Activated T-cell treated with anti-CD3 and anti-CD28 coated beads, Interleukin-2, amount 50 U/mL, for 4 hours (primary cell): ENCODE measurements at regions not wholly inside any gene's neighbourhood (a gene's known extent, or its start where the extent isn't known, plus 50 kb on each side); places are given as distances from the start of the nearest gene placed in this dataset.

Source experiments
- ATAC-seq, 2 donors: fragments of 200-7000 bp; cut with Tn5 transposase; one replicate each; pipeline ENCODE4 v1.10.0; 2021
- DNase-seq: peaks from one replicate; pipeline ENCODE4 v3.0.0-alpha.2; 2020
- H3K27me3 Mint-ChIP-seq: one replicate; pipeline ENCODE4 v1.8.0; 2021; ENCODE audit warnings: low read depth, mixed read lengths
- H3K36me3 Mint-ChIP-seq: one replicate; pipeline ENCODE4 v1.8.0; 2022; ENCODE audit warnings: mixed read lengths; ENCODE audit not compliant: insufficient read depth
- H3K4me1 Mint-ChIP-seq: one replicate; pipeline ENCODE4 v1.8.0; 2021; ENCODE audit warnings: low read depth, mixed read lengths
- H3K4me3 Mint-ChIP-seq: one replicate; pipeline ENCODE4 v1.8.0; 2021; ENCODE audit warnings: mild to moderate bottlenecking, moderate library complexity, mixed read lengths
- H3K9me3 Mint-ChIP-seq: one replicate; pipeline ENCODE4 v1.8.0; 2021; ENCODE audit warnings: mixed read lengths

DNA sequence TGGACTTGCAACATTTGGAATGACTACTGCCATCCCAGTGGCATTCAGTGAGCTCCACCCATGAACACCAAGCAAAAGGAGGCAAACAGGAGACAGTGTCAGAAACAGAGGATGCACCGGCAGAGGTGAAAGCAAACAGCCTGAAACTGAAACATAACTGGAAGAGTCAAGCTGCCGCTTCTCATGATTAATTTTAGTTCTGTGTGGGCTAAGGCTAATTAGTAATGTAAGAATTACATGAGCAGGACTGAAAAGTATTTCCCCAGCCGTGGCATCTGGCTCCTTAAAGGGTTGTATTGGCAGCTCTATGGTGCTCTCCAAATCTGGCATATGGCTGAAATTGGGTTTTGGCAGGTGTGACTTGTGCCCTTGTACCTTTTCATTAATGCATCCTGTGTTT is 1108.1 kb downstream of the TSN start:
- DNase-seq (no peak), ATAC-seq (no peak)
- no peaks in the 10 kb centered on the region for H3K27me3 Mint-ChIP-seq
- peaks cover 5% of the 10 kb centered on the region for H3K9me3 Mint-ChIP-seq
- H3K36me3 Mint-ChIP-seq: no peaks in the 10 kb centered on the region
- H3K4me1 Mint-ChIP-seq: no peaks in the 10 kb centered on the region
- H3K4me3 Mint-ChIP-seq: no peak overlapping the region

GRCh38 chr2:122864728-122865127 is 1109.3 kb downstream of the TSN start:
- Mint-ChIP-seq H3K36me3 (no peaks in the 10 kb centered on the region), H3K4me3 (no peak overlapping the region), H3K4me1 (no peaks in the 10 kb centered on the region), H3K9me3 (no peaks in the 10 kb centered on the region), H3K27me3 (no peaks in the 10 kb centered on the region)
- DNase-seq (no peak), ATAC-seq (no peak)

- Mint-ChIP-seq H3K27me3 (no peaks in the 10 kb centered on the region), H3K36me3 (no peaks in the 10 kb centered on the region), H3K9me3 (peaks cover 5% of the 10 kb centered on the region), H3K4me3 (no peak overlapping the region), H3K4me1 (no peaks in the 10 kb centered on the region)
- no peak for DNase-seq
- no peak for ATAC-seq
These were observed 1110.6 kb downstream of the TSN start for GRCh38 chr2:122866095-122866494.

- DNase-seq (no peak), ATAC-seq (no peak)
- peaks cover 5% of the 10 kb centered on the region for H3K9me3 Mint-ChIP-seq
- no peak overlapping the region for H3K4me3 Mint-ChIP-seq
- H3K4me1 Mint-ChIP-seq: no peaks in the 10 kb centered on the region
- H3K36me3 Mint-ChIP-seq: no peaks in the 10 kb centered on the region
- H3K27me3 Mint-ChIP-seq: no peaks in the 10 kb centered on the region
These were observed 1112.5 kb downstream of the TSN start for GRCh38 chr2:122867941-122868340.

DNA sequence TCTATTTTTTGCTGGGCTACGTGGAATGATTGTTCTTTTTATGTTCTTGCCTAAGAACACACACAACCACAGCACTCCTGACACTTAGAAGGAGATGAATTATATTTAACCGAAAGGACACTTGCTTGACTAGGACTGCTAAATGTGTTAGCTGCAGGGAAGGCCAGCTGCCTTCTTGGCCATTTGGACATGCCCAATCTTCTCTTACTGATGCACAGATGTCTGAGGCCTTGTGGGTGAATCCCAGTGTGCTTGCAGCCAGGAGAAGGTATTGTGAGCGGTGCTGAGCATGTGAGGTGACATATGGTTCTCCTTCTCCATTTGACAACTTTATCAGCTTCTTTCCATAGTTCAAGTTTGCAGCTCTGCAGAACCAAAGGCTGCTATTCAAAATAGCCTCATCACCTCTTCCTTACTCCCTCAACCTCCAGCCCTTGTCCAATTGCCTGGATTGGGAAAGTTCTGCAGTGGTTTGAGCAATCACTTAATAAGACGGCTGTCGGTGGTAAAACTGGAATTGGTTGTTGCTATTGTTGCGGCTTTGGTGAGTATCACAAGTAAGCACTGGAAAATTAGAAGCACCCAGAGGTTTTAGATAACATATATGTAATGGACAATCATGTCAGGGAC is 1113.3 kb downstream of the TSN start:
- Mint-ChIP-seq H3K4me1 (no peaks in the 10 kb centered on the region), H3K27me3 (no peaks in the 10 kb centered on the region), H3K36me3 (no peaks in the 10 kb centered on the region), H3K4me3 (no peak overlapping the region), H3K9me3 (peaks cover 5% of the 10 kb centered on the region)
- ATAC-seq (no peak), DNase-seq (no peak)

- H3K4me3 Mint-ChIP-seq: no peak overlapping the region
- no peaks in the 10 kb centered on the region for H3K4me1 Mint-ChIP-seq
- H3K9me3 Mint-ChIP-seq: peaks cover 8% of the 10 kb centered on the region
- no peaks in the 10 kb centered on the region for H3K36me3 Mint-ChIP-seq
- ATAC-seq (no peak), DNase-seq (no peak)
- no peaks in the 10 kb centered on the region for H3K27me3 Mint-ChIP-seq
These were observed 1118.5 kb downstream of the TSN start for GRCh38 chr2:122873951-122874350.

GRCh38 chr2:122875091-122875865 is 1119.8 kb downstream of the TSN start:
- Mint-ChIP-seq H3K27me3 (no peaks in the 10 kb centered on the region), H3K4me3 (no peak overlapping the region), H3K4me1 (no peaks in the 10 kb centered on the region), H3K36me3 (no peaks in the 10 kb centered on the region), H3K9me3 (peaks cover 4% of the 10 kb centered on the region)
- no peak for ATAC-seq
- DNase-seq: no peak

DNA sequence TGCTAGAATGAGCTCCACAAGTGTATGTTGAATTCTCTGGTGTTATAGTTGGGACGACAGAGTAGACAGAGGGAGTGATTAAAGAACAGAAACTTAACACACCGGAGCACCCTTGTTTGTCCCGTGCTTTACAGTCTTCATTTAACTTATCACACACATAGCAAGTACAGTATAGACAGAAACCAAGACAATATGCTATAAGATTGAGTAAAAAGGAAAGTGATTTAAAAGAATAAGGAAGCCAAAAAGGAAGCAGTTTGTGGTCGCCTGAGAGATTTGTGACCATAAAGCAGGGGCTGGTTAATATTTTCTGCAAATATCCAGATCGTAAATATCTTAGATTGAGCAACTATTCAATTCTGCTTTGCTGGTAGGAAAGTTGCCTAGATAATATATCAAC is 1128.4 kb downstream of the TSN start:
- H3K4me3 Mint-ChIP-seq: no peak overlapping the region
- no peaks in the 10 kb centered on the region for H3K4me1 Mint-ChIP-seq
- H3K9me3 Mint-ChIP-seq: peaks cover 7% of the 10 kb centered on the region
- DNase-seq: no peak
- H3K27me3 Mint-ChIP-seq: no peaks in the 10 kb centered on the region
- no peaks in the 10 kb centered on the region for H3K36me3 Mint-ChIP-seq
- no peak for ATAC-seq

DNA sequence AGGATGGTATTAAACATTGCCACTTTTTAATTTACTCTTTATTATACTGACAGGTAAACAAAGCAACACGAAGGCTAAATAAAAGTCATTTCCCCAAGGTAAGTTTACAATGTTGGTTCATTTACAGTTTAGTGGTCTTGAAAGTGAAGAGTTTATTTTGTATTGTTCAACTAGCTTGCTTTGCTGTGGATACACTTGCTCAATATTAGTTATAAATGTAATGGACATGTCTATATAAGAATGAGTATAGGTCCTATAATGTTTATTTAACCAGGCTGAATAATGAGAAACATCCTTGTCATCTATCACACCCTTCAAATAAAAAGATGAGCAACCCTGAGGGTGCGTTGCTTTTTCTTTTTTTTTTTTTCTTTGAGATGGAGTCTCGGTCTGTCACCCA is 1129.4 kb downstream of the TSN start:
- Mint-ChIP-seq H3K9me3 (peaks cover 7% of the 10 kb centered on the region), H3K4me3 (no peak overlapping the region), H3K36me3 (no peaks in the 10 kb centered on the region), H3K4me1 (no peaks in the 10 kb centered on the region), H3K27me3 (no peaks in the 10 kb centered on the region)
- no peak for ATAC-seq
- no peak for DNase-seq

DNA sequence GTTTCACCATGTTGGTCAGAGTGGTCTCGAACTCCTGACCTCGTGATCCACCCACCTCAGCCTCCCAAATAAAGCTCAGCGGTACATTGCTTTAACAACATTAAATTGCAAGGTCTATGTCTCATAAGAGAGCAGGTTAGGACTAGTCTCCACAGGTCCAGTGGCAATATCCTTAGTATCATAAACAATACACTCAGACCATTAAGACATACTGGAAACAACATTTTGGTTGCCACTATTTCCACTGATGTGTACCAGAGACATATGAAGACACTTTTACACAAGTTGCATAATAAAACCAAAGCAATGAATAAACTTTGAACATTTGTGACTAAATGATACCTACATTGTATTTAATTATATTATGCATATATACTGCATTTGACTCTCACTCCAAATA is 1130.0 kb downstream of the TSN start:
- H3K9me3 Mint-ChIP-seq: peaks cover 11% of the 10 kb centered on the region
- ATAC-seq (no peak), DNase-seq (no peak)
- H3K4me3 Mint-ChIP-seq: no peak overlapping the region
- no peaks in the 10 kb centered on the region for H3K36me3 Mint-ChIP-seq
- no peaks in the 10 kb centered on the region for H3K4me1 Mint-ChIP-seq
- H3K27me3 Mint-ChIP-seq: no peaks in the 10 kb centered on the region

GRCh38 chr2:122886479-122887145 is 1131.2 kb downstream of the TSN start:
- no peaks in the 10 kb centered on the region for H3K36me3 Mint-ChIP-seq
- ATAC-seq (no peak), DNase-seq (no peak)
- no peak overlapping the region for H3K4me3 Mint-ChIP-seq
- H3K27me3 Mint-ChIP-seq: no peaks in the 10 kb centered on the region
- peaks cover 5% of the 10 kb centered on the region for H3K9me3 Mint-ChIP-seq
- no peaks in the 10 kb centered on the region for H3K4me1 Mint-ChIP-seq

- Mint-ChIP-seq H3K27me3 (no peaks in the 10 kb centered on the region), H3K36me3 (no peaks in the 10 kb centered on the region), H3K9me3 (peaks cover 24% of the 10 kb centered on the region), H3K4me1 (no peaks in the 10 kb centered on the region), H3K4me3 (no peak overlapping the region)
- ATAC-seq (no peak), DNase-seq (no peak)
These were observed 1125.5 kb upstream of the CNTNAP5 start for GRCh38 chr2:122899614-122900013.

- H3K4me1 Mint-ChIP-seq: no peaks in the 10 kb centered on the region
- no peaks in the 10 kb centered on the region for H3K36me3 Mint-ChIP-seq
- peaks cover 11% of the 10 kb centered on the region for H3K9me3 Mint-ChIP-seq
- no peak for DNase-seq
- no peak overlapping the region for H3K4me3 Mint-ChIP-seq
- no peak for ATAC-seq
- no peaks in the 10 kb centered on the region for H3K27me3 Mint-ChIP-seq
These were observed 1119.7 kb upstream of the CNTNAP5 start for GRCh38 chr2:122905431-122905830.

- Mint-ChIP-seq H3K27me3 (no peaks in the 10 kb centered on the region), H3K4me1 (no peaks in the 10 kb centered on the region), H3K4me3 (no peak overlapping the region), H3K36me3 (no peaks in the 10 kb centered on the region), H3K9me3 (peaks cover 11% of the 10 kb centered on the region)
- no peak for DNase-seq
- ATAC-seq: no peak
These were observed 1116.9 kb upstream of the CNTNAP5 start for GRCh38 chr2:122908159-122908558.

GRCh38 chr2:122927197-122927596 is 1097.9 kb upstream of the CNTNAP5 start:
- H3K9me3 Mint-ChIP-seq: peaks cover 41% of the 10 kb centered on the region
- no peaks in the 10 kb centered on the region for H3K4me1 Mint-ChIP-seq
- no peaks in the 10 kb centered on the region for H3K36me3 Mint-ChIP-seq
- no peak overlapping the region for H3K4me3 Mint-ChIP-seq
- H3K27me3 Mint-ChIP-seq: no peaks in the 10 kb centered on the region
- ATAC-seq: no peak
- no peak for DNase-seq
